Parathyroid adenoma (tissue), 2 donors: ENCODE measurements at regions not wholly inside any gene's neighbourhood (a gene's known extent, or its start where the extent isn't known, plus 50 kb on each side); places are given as distances from the start of the nearest gene placed in this dataset.
"Not testable (repeated sequence)": the region's sequence is repeated elsewhere in the genome, so short reads cannot be mapped to it uniquely, and the experiment has no call there.

ENCODE experiments used
- H2AFZ ChIP-seq: fragments of 300-600 bp; sonication (generic); one replicate; pipeline ENCODE4 v1.7.0; 2017; ENCODE audit warnings: antibody characterized with exemption, mild to moderate bottlenecking
- H3K27ac ChIP-seq: fragments of 300-600 bp; sonication (generic); one replicate; pipeline ENCODE4 v1.7.0; 2017
- H3K27me3 ChIP-seq: fragments of 300-600 bp; sonication (generic); one replicate; pipeline ENCODE4 v1.7.0; 2017; ENCODE audit warnings: low read length; ENCODE audit not compliant: control insufficient read depth, insufficient read depth
- H3K36me3 ChIP-seq: fragments of 300-600 bp; sonication (generic); one replicate; pipeline ENCODE4 v1.7.0; 2017; ENCODE audit warnings: low read length; ENCODE audit not compliant: control insufficient read depth, insufficient read depth
- H3K4me1 ChIP-seq: fragments of 300-600 bp; sonication (generic); one replicate; pipeline ENCODE4 v1.7.0; 2017; ENCODE audit warnings: control low read depth
- H3K4me2 ChIP-seq: fragments of 300-600 bp; sonication (generic); one replicate; pipeline ENCODE4 v1.7.0; 2017; ENCODE audit warnings: low read length
- H3K4me3 ChIP-seq: fragments of 300-600 bp; sonication (generic); one replicate; pipeline ENCODE4 v1.7.0; 2017; ENCODE audit warnings: low read depth, low read length
- H3K79me2 ChIP-seq: fragments of 300-600 bp; sonication (generic); one replicate; pipeline ENCODE4 v1.7.0; 2017; ENCODE audit warnings: control low read depth
- H3K9ac ChIP-seq: fragments of 300-600 bp; sonication (generic); one replicate; pipeline ENCODE4 v1.7.0; 2017; ENCODE audit warnings: mild to moderate bottlenecking
- H3K9me3 ChIP-seq: fragments of 300-600 bp; sonication (generic); one replicate; pipeline ENCODE4 v1.7.0; 2017; ENCODE audit warnings: low read length; ENCODE audit not compliant: control insufficient read depth
- donor health status: primary hyperparathyroidism.

DNA sequence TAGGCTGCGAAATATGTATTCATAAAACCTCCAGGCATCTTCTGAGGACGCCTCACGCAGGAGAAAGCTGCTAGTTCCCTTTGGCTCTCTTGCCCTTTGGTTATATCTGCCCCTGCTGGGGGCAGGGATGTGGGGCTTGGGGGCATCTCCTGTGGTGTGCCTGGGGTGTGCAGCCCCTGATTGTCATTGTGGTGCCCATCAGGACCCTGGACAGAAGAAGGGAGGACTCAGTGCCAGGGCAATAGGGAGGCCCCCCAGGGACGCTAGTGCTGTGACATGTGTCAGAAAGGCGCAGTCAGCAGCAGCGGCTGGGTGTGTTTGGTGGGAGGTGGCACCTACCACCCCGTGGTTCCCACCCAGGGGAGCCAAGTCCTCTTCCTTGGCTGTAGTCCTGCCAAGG, 102.5 kb upstream of the PZP start:
- not testable (repeated sequence) for H3K9me3 ChIP-seq, H3K27ac ChIP-seq, H3K4me2 ChIP-seq, H3K79me2 ChIP-seq, H3K4me3 ChIP-seq, H3K9ac ChIP-seq, H3K36me3 ChIP-seq, H2AFZ ChIP-seq, H3K4me1 ChIP-seq, H3K27me3 ChIP-seq

DNA sequence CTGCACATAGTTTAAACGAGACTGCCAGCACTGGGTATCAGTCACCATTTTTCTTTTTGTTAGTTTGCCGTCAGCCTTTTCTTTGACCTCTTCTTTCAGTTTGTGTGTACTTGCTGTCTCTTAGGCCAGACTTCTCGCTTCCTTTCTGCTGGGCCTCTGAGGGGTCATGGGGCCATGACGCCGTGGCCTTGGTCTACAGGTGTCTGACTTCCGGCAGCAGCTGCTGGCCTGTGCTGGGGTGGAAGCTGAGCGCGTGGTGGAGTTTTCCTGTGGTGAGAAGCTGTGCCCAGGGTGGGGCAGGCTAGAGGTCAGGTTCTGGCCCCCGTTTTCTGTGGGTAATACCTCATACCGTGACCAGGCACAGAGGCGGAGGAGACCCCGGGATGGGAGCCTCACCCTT, 101.6 kb upstream of the PZP start:
- not testable (repeated sequence) for H3K27ac ChIP-seq, H3K27me3 ChIP-seq, H3K4me3 ChIP-seq, H3K79me2 ChIP-seq, H3K4me2 ChIP-seq, H3K9ac ChIP-seq, H3K9me3 ChIP-seq, H3K36me3 ChIP-seq, H2AFZ ChIP-seq, H3K4me1 ChIP-seq

DNA sequence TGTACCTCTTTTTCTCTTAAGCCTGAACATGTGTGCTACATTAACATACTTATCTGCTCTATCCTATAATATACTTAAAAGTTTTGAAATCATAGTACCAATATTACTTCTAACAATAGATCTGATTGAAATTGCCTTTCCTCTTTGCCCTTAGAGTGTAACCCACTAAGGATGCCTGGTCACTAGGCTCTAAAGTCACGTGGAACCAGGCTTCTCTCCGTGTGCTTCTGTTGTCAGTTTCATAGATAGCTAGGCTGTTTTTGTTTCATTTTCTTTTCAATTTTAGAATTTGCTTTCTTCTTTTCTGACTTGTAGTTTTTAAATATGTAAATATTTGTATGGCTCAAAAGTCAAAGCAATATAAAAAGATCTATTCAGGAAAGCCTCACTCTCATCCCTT, 100.5 kb upstream of the PZP start:
- H3K4me1 ChIP-seq, H3K4me3 ChIP-seq, H3K79me2 ChIP-seq, H3K9ac ChIP-seq, H3K9me3 ChIP-seq, H3K27me3 ChIP-seq, H3K36me3 ChIP-seq, H3K4me2 ChIP-seq, H3K27ac ChIP-seq, H2AFZ ChIP-seq: not testable (repeated sequence)

DNA sequence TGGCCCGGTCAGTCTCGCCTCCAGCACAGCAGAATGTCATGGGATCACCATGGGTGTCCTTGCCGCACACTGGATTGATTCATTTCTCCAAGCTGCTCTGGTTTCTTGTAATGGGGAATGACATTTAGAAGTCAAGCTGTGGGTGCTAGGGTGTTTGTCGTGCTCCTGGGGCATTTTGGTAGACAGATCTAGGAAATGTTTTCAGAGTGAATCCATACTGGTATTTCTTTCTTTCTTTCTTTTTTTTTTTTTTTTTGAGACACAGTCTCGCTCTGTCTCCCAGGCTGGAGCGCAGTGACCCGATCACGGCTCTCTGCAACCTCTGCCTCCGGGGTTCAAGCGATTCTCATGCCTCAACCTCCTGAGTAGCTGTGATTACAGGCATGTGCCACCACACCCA, 100.0 kb upstream of the PZP start:
- H3K4me1 ChIP-seq, H3K4me2 ChIP-seq, H3K27ac ChIP-seq, H3K4me3 ChIP-seq, H3K9me3 ChIP-seq, H3K27me3 ChIP-seq, H3K36me3 ChIP-seq, H3K79me2 ChIP-seq, H2AFZ ChIP-seq, H3K9ac ChIP-seq: not testable (repeated sequence)

DNA sequence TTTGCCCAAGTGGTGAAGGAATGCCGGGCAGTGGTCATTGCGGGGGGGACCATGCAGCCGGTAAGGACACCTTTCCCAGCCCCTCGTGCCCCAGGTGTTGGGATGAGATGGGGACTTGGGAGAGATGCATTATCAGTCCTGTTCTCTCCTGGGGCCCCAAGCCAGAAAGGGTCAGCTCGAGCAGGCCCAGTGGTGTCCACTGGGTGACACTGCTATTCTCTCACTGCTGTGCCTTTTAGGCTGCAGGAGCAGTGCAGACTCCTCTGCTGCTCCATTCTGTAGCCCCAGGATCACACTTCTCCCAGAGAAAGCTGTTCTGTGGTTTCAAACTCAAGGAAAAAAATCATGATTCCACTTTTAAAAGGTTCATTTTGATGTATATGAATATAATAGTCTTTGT, 99.1 kb upstream of the PZP start:
- H3K79me2 ChIP-seq, H3K4me2 ChIP-seq, H3K9ac ChIP-seq: not testable (repeated sequence)

DNA sequence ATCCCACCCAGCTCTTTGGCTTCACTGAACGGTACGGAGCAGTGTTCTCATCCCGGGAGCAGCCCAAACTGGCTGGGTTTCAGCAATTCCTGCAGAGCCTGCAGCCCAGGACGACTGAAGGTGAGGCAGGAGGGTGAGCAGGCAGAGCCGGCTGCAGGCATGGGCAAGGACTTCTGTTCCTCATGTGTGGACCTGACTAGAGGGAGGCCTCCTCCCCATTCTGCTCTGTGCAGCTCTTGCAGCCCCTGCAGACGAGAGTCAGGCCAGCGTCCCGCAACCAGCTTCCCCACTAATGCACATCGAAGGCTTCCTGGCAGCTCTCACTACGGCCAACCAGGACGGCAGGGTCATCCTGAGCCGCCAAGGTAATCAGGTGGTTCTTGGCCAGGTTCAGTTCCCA, 97.8 kb upstream of the PZP start:
- H3K4me3 ChIP-seq, H2AFZ ChIP-seq, H3K36me3 ChIP-seq, H3K9me3 ChIP-seq, H3K4me2 ChIP-seq, H3K9ac ChIP-seq, H3K79me2 ChIP-seq, H3K27me3 ChIP-seq, H3K4me1 ChIP-seq, H3K27ac ChIP-seq: not testable (repeated sequence)

More for the DNA sequence above, 99.1 kb upstream of the PZP start:
- H2AFZ ChIP-seq, H3K36me3 ChIP-seq, H3K4me1 ChIP-seq, H3K27ac ChIP-seq, H3K27me3 ChIP-seq, H3K9me3 ChIP-seq, H3K4me3 ChIP-seq: not testable (repeated sequence)

DNA sequence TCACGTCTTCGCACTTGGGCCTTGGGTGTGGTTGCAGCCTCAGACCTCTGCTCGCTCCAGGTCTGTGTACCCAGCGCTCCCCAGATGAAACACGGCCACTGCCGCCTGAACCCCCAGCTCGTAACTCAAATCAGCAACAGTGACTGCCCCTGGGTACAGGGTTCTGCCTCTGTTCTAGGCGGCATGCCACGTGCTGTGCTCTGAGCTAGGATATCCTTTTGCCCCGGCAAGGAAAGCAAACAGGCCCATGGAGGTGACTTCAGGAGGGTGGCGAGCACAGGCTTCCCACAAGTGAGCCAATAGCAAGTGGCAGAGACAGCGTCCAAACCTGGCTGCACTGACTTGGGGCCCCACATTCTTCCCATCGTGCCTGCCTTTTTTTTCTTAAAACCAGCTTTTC, 96.3 kb upstream of the PZP start:
- not testable (repeated sequence) for H3K4me2 ChIP-seq, H3K9me3 ChIP-seq, H3K4me3 ChIP-seq, H3K9ac ChIP-seq, H2AFZ ChIP-seq, H3K79me2 ChIP-seq, H3K27me3 ChIP-seq, H3K4me1 ChIP-seq, H3K27ac ChIP-seq, H3K36me3 ChIP-seq

DNA sequence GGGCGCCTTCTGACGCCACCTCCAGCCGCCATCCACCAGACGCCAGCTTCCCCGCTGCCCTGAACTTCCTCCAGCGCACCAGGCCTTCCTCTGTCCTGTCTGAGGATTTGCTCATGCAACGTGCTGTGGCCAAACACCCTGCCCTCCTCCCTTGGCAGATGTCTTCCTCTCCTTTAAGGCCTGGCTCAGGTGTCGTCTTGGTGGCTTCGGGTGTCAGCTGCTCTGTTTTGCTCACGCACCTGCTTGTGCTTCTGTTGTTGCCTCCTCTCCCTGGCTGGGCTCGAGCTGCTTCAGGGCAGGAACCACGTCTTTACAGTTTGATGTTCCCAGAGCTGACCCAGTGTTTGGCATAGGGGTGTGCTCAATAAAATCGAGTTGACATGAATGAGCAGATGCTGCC, 87.7 kb upstream of the PZP start:
- H3K9me3 ChIP-seq, H3K9ac ChIP-seq, H3K4me3 ChIP-seq, H2AFZ ChIP-seq, H3K27me3 ChIP-seq, H3K4me1 ChIP-seq, H3K36me3 ChIP-seq, H3K27ac ChIP-seq, H3K79me2 ChIP-seq, H3K4me2 ChIP-seq: not testable (repeated sequence)

DNA sequence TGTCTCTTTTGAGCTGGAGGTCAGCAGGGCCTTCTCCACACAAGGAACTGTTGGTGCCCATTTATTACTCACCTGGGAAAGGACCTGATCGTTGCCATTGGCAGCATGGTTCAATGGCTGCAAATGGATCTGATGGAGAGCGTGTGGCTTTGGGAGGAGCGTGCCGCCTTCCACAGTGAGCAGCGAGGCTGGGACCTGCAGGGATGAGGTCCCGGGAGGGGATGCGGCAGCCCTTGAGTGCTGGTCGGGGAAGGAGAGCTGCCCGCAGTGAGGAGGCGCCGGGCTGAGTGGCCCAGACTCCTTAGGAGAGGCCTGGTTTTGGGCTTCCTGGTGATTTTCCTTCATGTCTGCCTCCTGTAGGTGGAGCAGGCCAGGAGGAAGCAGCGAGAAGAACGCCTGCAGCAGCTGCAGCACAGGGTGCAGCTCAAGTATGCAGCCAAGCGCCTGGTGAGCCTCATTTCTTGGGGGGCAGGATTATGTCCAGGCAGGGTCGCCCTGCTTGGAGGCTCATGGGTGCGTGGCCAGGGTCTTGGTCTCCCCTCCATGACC, 86.0 kb upstream of the PZP start:
- H3K9ac ChIP-seq, result not testable (repeated sequence)

DNA sequence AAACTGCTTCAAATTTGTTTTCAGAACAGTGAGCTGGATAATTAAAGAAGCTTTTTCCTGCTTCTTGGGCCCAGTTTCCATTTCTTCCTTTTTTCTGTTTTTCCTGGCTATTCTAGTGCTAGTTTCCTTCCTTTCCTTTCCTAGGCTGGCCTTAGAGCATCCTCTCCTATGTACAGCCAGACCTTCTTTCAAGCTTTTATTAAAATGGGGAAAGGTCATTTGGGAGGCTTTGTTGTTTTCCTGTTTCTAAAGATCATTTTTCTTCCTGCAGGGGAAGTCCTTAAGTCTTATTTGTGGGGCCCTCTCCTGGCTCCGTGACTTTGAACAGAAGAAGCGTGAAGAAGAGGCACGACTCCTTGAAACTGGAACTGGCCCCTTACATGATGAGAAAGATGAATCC, 85.2 kb upstream of the PZP start:
- H2AFZ ChIP-seq, H3K9ac ChIP-seq, H3K27me3 ChIP-seq, H3K27ac ChIP-seq, H3K36me3 ChIP-seq, H3K4me1 ChIP-seq, H3K9me3 ChIP-seq, H3K4me3 ChIP-seq, H3K79me2 ChIP-seq, H3K4me2 ChIP-seq: not testable (repeated sequence)

More for the DNA sequence above, 86.0 kb upstream of the PZP start:
- not testable (repeated sequence) for H3K79me2 ChIP-seq, H2AFZ ChIP-seq, H3K27ac ChIP-seq, H3K4me1 ChIP-seq, H3K4me3 ChIP-seq, H3K27me3 ChIP-seq, H3K9me3 ChIP-seq, H3K4me2 ChIP-seq, H3K36me3 ChIP-seq

DNA sequence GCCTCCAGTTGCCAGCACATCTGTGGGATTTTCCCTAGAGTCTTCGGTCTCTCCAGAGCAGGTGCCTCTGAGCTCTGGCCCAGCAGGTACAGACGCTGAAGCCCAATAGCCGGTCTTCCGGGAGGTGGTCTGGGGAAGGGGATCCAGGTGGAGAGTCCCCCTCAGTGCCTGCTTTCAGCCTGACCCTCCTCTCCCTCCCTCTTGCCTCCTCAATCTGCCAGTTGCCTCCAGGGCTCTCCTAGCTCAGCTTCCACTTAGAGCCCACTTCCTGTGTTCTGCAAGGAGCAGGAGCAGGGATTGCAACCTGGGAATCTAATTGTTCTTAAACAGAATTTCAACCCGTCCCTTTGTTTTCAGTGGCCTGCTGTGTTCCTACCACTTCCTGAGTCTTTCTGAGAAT, 81.8 kb upstream of the PZP start:
- H3K4me2 ChIP-seq, H3K9ac ChIP-seq, H3K36me3 ChIP-seq, H3K4me3 ChIP-seq, H3K4me1 ChIP-seq, H2AFZ ChIP-seq, H3K27me3 ChIP-seq, H3K79me2 ChIP-seq, H3K9me3 ChIP-seq, H3K27ac ChIP-seq: not testable (repeated sequence)

DNA sequence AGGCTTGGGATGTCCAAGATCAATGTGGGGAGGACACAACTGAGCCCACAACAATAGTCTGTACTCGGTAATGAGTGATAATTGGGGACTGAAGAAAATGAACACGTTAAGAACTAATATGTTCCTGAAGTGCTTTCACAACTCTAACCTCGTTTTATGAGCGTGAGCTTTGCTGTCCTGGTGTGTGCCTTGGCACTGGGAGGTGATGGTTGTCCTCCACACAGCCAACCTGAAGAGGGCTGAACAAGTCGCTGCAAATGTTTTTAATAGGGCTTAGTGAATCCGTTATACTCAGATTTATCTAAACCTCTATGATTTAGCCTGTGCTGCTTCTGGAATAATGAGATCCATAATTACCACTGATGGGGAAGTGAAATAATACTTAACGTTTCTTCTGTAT, 76.5 kb upstream of the PZP start:
- H3K4me2 ChIP-seq, H2AFZ ChIP-seq, H3K27me3 ChIP-seq, H3K9ac ChIP-seq, H3K79me2 ChIP-seq, H3K36me3 ChIP-seq, H3K9me3 ChIP-seq, H3K4me1 ChIP-seq, H3K4me3 ChIP-seq, H3K27ac ChIP-seq: not testable (repeated sequence)
